ENCODE measurements at regions not wholly inside any gene's neighbourhood (a gene's known extent, or its start where the extent isn't known, plus 50 kb on each side); places are given as distances from the start of the nearest gene placed in this dataset.

- Histone ChIP-seq H4K91ac (ENCODE audit: insufficient read length, low read depth, low read length) (no peak overlapping the region), H4K5ac (ENCODE audit: insufficient read length, low read depth, low read length) (no peak overlapping the region), H2BK20ac (ENCODE audit: low read depth, low read length, poor library complexity, severe bottlenecking) (no peak overlapping the region), H3K14ac (ENCODE audit: insufficient read depth, low read length) (no peak overlapping the region), H3K4ac (ENCODE audit: low read depth, low read length) (no peak overlapping the region), H2BK12ac (ENCODE audit: insufficient read length, low read depth, low read length) (no peak overlapping the region), H3K79me2 (ENCODE audit: insufficient read depth, low read length) (no peaks in the 10 kb centered on the region), H3K18ac (ENCODE audit: insufficient read length, low read depth, low read length) (no peak overlapping the region), H3K9ac (ENCODE audit: extremely low read depth, insufficient read length, low read length) (no peak overlapping the region), H2BK5ac (ENCODE audit: insufficient read length, low read length) (no peak overlapping the region), H3K79me1 (ENCODE audit: insufficient read depth, low read depth, low read length, poor library complexity, severe bottlenecking) (no peaks in the 10 kb centered on the region), H2AK5ac (ENCODE audit: insufficient read length, low read length) (no peak overlapping the region), H3K4me2 (ENCODE audit: insufficient read depth, insufficient read length, low read length) (no peak overlapping the region), H2BK120ac (ENCODE audit: low read depth, low read length, poor library complexity, severe bottlenecking) (no peak overlapping the region), H4K8ac (replicated peaks; ENCODE audit: insufficient read length, low read depth, low read length) (no peak overlapping the region), H3K23me2 (ENCODE audit: insufficient read length, low read depth, low read length, poor library complexity, severe bottlenecking) (no peaks in the 10 kb centered on the region), H3T11ph (ENCODE audit: low read length) (no peak overlapping the region), H3K9me3 (ENCODE audit: control insufficient read depth, low read depth, low read length) (no peaks in the 10 kb centered on the region), H3K4me1 (ENCODE audit: insufficient read depth, low read length) (peaks cover 2% of the 10 kb centered on the region; the same call in 1 of the 2 replicates), H3K27me3 (ENCODE audit: insufficient read depth, low read length) (no peaks in the 10 kb centered on the region), H3K23ac (ENCODE audit: insufficient read length, low read depth, low read length) (no peak overlapping the region), H2BK15ac (ENCODE audit: low read depth, low read length) (no peak overlapping the region), H4K20me1 (ENCODE audit: control insufficient read depth, insufficient read depth, insufficient read length) (no peaks in the 10 kb centered on the region), H2AFZ (ENCODE audit: low read length) (no peak overlapping the region), H3K56ac (ENCODE audit: insufficient read length, low read depth, low read length) (no peak overlapping the region), H3K27ac (ENCODE audit: insufficient read length, low read depth, low read length) (no peak overlapping the region)
- DNase-seq = no peak
- no peak for TF ChIP-seq CTCF (conservative IDR thresholded peaks at IDR 0.05)
- Mint-ChIP-seq H3K27me3 (ENCODE audit: low read depth) (no peaks in the 10 kb centered on the region), H3K36me3 (ENCODE audit: insufficient read depth in 1 of 3, low read depth in 3 of 3) (peaks cover 0 to 10% (median 0%) of the 10 kb centered on the region in 3 experiments; a peak in 2 of 7 replicates), H3K27ac (peak overlapping the region in 1 of 3 experiments; percentile 59; a peak in 1 of 7 replicates), H3K9me3 (peaks cover 0 to 7% of the 10 kb centered on the region in 2 experiments; a peak in 2 of 5 replicates), H3K4me1 (peaks cover 23 to 30% of the 10 kb centered on the region in 2 experiments), H3K4me3 (no peak overlapping the region)
- no CpG with 5 or more reads among the region's 5 CpGs for WGBS (ENCODE audit: extremely low coverage, insufficient read length, low lambda C conversion rate)
Observed at GRCh38 chr13:58935689-58936088, 1228.0 kb downstream of the DIAPH3 start.
